ENCODE measurements at regions not wholly inside any gene's neighbourhood (a gene's known extent, or its start where the extent isn't known, plus 50 kb on each side); places are given as distances from the start of the nearest gene placed in this dataset.

DNA sequence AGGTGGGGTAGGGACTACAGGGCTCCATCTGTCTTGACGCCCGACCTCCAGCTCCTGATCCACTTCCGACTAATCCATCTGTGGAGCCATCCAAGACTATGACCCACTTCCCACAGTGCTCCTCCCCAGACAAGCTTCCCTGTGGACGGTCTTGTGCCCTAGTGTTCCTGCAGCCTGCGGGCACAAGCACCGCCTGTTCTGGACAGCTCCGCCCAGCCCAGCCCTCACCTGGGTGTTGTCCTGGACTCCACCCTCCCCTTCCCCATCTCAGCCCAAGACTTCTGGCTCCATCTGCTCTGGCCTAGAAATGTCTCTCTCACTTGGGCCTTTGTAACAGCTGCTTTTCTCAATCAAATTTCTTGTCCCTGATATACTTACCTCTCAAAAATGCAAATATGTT lies 102.0 kb downstream of the MAFB start:
- TF ChIP-seq GABPA (IDR thresholded peaks at IDR 0.05; ENCODE audit: low read depth), result no peak
- TF ChIP-seq CTCF (IDR thresholded peaks at IDR 0.05; ENCODE audit: insufficient read depth, low read length), result no peak
- no peak for TF ChIP-seq REST (IDR thresholded peaks at IDR 0.05; ENCODE audit: insufficient replicate concordance, low read depth)
- Histone ChIP-seq H3K27me3 (ENCODE audit: insufficient read depth, poor library complexity, severe bottlenecking) (peaks cover 2% of the 10 kb centered on the region), H3K4me3 (replicated peaks; ENCODE audit: insufficient read depth, low read length) (no peak overlapping the region), H3K27ac (replicated peaks) (no peak overlapping the region)
- DNase-seq (ENCODE audit: low read depth in 1 of 2, low spot score in 1 of 2), result no peak

GRCh38 chr20:40584130-40584809 lies 104.8 kb downstream of the MAFB start:
- TF ChIP-seq CTCF (IDR thresholded peaks at IDR 0.05; ENCODE audit: insufficient read depth, low read length) (no peak), POLR2AphosphoS5 (IDR thresholded peaks at IDR 0.05; ENCODE audit: low read depth) (no peak), REST (IDR thresholded peaks at IDR 0.05; ENCODE audit: insufficient replicate concordance, low read depth) (no peak), SPI1 (IDR thresholded peaks at IDR 0.05; ENCODE audit: borderline replicate concordance, low read depth) (no peak), GABPA (IDR thresholded peaks at IDR 0.05; ENCODE audit: low read depth) (no peak)
- Histone ChIP-seq H3K4me3 (replicated peaks; ENCODE audit: insufficient read depth, low read length) (no peak overlapping the region), H3K27me3 (ENCODE audit: insufficient read depth, poor library complexity, severe bottlenecking) (no peaks in the 10 kb centered on the region), H3K27ac (replicated peaks) (no peak overlapping the region)
- no peak for DNase-seq (ENCODE audit: low read depth in 1 of 2, low spot score in 1 of 2)

DNA sequence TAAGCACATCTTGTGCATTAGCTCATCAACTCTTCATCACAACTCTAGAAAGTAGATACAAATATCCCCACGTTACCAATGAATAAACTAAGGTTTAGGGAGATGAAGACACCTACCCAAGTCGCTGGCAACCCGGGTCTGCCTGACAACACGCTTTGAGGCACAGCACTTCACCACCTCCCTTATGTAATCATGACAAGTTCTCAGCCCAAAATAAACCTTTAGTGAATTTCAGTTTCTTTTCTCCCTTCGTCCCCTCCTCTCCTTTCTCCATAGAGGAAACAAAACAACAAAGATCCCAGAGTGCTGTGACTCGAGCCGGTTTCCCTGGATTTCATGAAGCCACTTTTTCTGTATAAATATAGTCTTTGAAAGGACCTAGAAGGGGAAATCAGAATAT lies 105.4 kb downstream of the MAFB start:
- Histone ChIP-seq H3K27me3 (ENCODE audit: insufficient read depth, poor library complexity, severe bottlenecking) (no peaks in the 10 kb centered on the region), H3K4me3 (replicated peaks; ENCODE audit: insufficient read depth, low read length) (no peak overlapping the region), H3K27ac (replicated peaks) (no peak overlapping the region)
- TF ChIP-seq GABPA (IDR thresholded peaks at IDR 0.05; ENCODE audit: low read depth) (no peak), POLR2AphosphoS5 (IDR thresholded peaks at IDR 0.05; ENCODE audit: low read depth) (no peak), CTCF (IDR thresholded peaks at IDR 0.05; ENCODE audit: insufficient read depth, low read length) (no peak), REST (IDR thresholded peaks at IDR 0.05; ENCODE audit: insufficient replicate concordance, low read depth) (no peak), SPI1 (IDR thresholded peaks at IDR 0.05; ENCODE audit: borderline replicate concordance, low read depth) (no peak)
- no peak for DNase-seq (ENCODE audit: low read depth in 1 of 2, low spot score in 1 of 2)
